PC-3 (cell line): ENCODE measurements at regions not wholly inside any gene's neighbourhood (a gene's known extent, or its start where the extent isn't known, plus 50 kb on each side); places are given as distances from the start of the nearest gene placed in this dataset.

Experiments
- CTCF ChIP-seq: fragments of 300-600 bp; sonication (generic); conservative IDR thresholded peaks from 2 replicates; pipeline ENCODE4 v1.5.1; 2017; ENCODE audit warnings: antibody characterized with exemption, low read depth, mild to moderate bottlenecking, low read length
- EZH2 ChIP-seq: fragments of 300-600 bp; sonication (generic); IDR thresholded peaks from one replicate; pipeline ENCODE4 v1.6.1; 2017; ENCODE audit warnings: antibody characterized with exemption, mild to moderate bottlenecking, low read length; ENCODE audit not compliant: unreplicated experiment
- EZH2phosphoT487 ChIP-seq: fragments of 300-600 bp; sonication (generic); IDR thresholded peaks from 2 replicates; pipeline ENCODE4 v1.6.1; 2018; ENCODE audit warnings: mild to moderate bottlenecking, antibody characterized with exemption, low read length, borderline replicate concordance

DNA sequence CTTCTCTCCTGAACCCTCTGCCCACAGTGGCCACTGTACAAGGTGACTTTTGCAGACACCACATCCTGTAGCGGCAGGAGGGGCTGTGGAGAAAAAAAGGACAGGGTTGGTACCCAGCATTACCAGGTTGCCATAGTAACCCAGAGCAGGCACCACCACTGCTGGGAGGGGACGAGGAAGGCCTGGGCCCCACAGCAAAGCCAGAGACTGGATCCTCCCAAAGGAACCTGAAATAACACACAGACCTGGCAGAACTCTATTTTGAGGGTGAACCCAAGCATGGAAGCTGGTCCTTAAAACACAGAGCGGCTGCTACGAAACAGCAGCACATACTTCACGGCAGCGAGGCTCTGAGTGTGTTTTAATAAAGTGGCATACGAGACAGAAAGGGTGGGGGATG, 380.6 kb downstream of the CTTN start:
- TF ChIP-seq CTCF: no peak
- TF ChIP-seq EZH2: no peak
- TF ChIP-seq EZH2phosphoT487: no peak
